ENCODE measurements at regions not wholly inside any gene's neighbourhood (a gene's known extent, or its start where the extent isn't known, plus 50 kb on each side); places are given as distances from the start of the nearest gene placed in this dataset.
"Not testable (repeated sequence)": the region's sequence is repeated elsewhere in the genome, so short reads cannot be mapped to it uniquely, and the experiment has no call there.

- no peak for DNase-seq
Observed at GRCh38 chr5:63089147-63089546, 510.5 kb downstream of the LRRC70 start.

GRCh38 chr5:63085561-63085960 is 506.9 kb downstream of the LRRC70 start:
- DNase-seq: no peak

- not testable (repeated sequence) for DNase-seq
Observed at GRCh38 chr5:63083689-63084088, 505.1 kb downstream of the LRRC70 start.

- DNase-seq: no peak
Observed at GRCh38 chr5:63081402-63081801, 502.8 kb downstream of the LRRC70 start.

GRCh38 chr5:63070001-63070400 is 491.4 kb downstream of the LRRC70 start:
- DNase-seq: no peak

GRCh38 chr5:63055421-63055820 is 476.8 kb downstream of the LRRC70 start:
- DNase-seq: no peak

- no peak for DNase-seq
Observed at GRCh38 chr5:63053019-63053638, 474.5 kb downstream of the LRRC70 start.

GRCh38 chr5:63050916-63051315 is 472.3 kb downstream of the LRRC70 start:
- DNase-seq: no peak

GRCh38 chr5:63049935-63050334 is 471.3 kb downstream of the LRRC70 start:
- DNase-seq: no peak

- DNase-seq: no peak
Observed at GRCh38 chr5:63043792-63044191, 465.2 kb downstream of the LRRC70 start.

GRCh38 chr5:63032343-63032742 is 453.7 kb downstream of the LRRC70 start:
- DNase-seq: no peak

- DNase-seq: no peak
Observed at GRCh38 chr5:63029891-63030290, 451.3 kb downstream of the LRRC70 start.

GRCh38 chr5:63025679-63026078 is 447.1 kb downstream of the LRRC70 start:
- DNase-seq: no peak

GRCh38 chr5:63022403-63022802 is 443.8 kb downstream of the LRRC70 start:
- no peak for DNase-seq

GRCh38 chr5:63011158-63011557 is 432.5 kb downstream of the LRRC70 start:
- DNase-seq: no peak

- DNase-seq: no peak
Observed at GRCh38 chr5:63008195-63008594, 429.6 kb downstream of the LRRC70 start.

GRCh38 chr5:62994842-62995241 is 416.2 kb downstream of the LRRC70 start:
- DNase-seq: not testable (repeated sequence)

- DNase-seq: no peak
Observed at GRCh38 chr5:62985749-62986148, 407.1 kb downstream of the LRRC70 start.

- DNase-seq: no peak
Observed at GRCh38 chr5:62982348-62982747, 403.7 kb downstream of the LRRC70 start.

- no peak for DNase-seq
Observed at GRCh38 chr5:62980884-62981283, 402.3 kb downstream of the LRRC70 start.

- DNase-seq: no peak
Observed at GRCh38 chr5:62979472-62979871, 400.9 kb downstream of the LRRC70 start.

- DNase-seq: no peak
Observed at GRCh38 chr5:62977661-62978060, 399.0 kb downstream of the LRRC70 start.

- no peak for DNase-seq
Observed at GRCh38 chr5:62974623-62975022, 396.0 kb downstream of the LRRC70 start.

GRCh38 chr5:62969409-62970120 is 390.9 kb downstream of the LRRC70 start:
- DNase-seq: no peak

GRCh38 chr5:62964428-62964827 is 385.8 kb downstream of the LRRC70 start:
- DNase-seq: no peak
